ENCODE measurements at regions not wholly inside any gene's neighbourhood (a gene's known extent, or its start where the extent isn't known, plus 50 kb on each side); places are given as distances from the start of the nearest gene placed in this dataset.

DNA sequence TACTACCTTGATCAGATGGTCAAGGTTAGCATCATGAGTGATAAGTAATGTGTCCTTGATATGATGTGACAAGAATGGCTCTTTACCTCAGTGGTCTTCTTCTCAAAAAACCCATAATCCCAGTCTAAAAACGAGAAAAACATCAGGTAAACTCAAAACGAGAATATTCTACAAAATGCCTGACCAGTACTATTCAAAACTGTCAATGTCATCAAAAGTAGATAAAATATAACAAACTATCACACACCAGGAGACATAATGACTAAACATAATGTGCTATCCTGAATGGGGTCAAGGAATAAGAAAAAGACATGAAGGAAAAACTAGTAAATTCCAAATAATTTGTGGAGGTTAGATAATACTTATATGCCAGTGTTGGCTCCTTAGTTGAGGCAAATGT is 85.2 kb upstream of the PDHA2 start:
- no peaks in the 10 kb centered on the region for H3F3A ChIP-seq (ENCODE audit: insufficient read depth, low read length, poor library complexity, severe bottlenecking)
- H3K27ac ChIP-seq (ENCODE audit: low read length) = no peak overlapping the region
- no peaks in the 10 kb centered on the region for H3K79me2 ChIP-seq (replicated peaks; ENCODE audit: insufficient read depth, low read length)
- no peak for TF ChIP-seq EZH2 (IDR thresholded peaks at IDR 0.05; ENCODE audit: borderline replicate concordance, insufficient read depth, low read length, poor library complexity, severe bottlenecking)
- TF ChIP-seq SMC3 (conservative IDR thresholded peaks at IDR 0.05; ENCODE audit: poor library complexity) = no peak
- TF ChIP-seq RAD21 (conservative IDR thresholded peaks at IDR 0.05) = no peak
- TF ChIP-seq, protein P1, sequence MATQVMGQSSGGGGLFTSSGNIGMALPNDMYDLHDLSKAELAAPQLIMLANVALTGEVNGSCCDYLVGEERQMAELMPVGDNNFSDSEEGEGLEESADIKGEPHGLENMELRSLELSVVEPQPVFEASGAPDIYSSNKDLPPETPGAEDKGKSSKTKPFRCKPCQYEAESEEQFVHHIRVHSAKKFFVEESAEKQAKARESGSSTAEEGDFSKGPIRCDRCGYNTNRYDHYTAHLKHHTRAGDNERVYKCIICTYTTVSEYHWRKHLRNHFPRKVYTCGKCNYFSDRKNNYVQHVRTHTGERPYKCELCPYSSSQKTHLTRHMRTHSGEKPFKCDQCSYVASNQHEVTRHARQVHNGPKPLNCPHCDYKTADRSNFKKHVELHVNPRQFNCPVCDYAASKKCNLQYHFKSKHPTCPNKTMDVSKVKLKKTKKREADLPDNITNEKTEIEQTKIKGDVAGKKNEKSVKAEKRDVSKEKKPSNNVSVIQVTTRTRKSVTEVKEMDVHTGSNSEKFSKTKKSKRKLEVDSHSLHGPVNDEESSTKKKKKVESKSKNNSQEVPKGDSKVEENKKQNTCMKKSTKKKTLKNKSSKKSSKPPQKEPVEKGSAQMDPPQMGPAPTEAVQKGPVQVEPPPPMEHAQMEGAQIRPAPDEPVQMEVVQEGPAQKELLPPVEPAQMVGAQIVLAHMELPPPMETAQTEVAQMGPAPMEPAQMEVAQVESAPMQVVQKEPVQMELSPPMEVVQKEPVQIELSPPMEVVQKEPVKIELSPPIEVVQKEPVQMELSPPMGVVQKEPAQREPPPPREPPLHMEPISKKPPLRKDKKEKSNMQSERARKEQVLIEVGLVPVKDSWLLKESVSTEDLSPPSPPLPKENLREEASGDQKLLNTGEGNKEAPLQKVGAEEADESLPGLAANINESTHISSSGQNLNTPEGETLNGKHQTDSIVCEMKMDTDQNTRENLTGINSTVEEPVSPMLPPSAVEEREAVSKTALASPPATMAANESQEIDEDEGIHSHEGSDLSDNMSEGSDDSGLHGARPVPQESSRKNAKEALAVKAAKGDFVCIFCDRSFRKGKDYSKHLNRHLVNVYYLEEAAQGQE (IDR thresholded peaks at IDR 0.05; ENCODE audit: borderline replicate concordance) = no peak
- TF ChIP-seq EP300 (conservative IDR thresholded peaks at IDR 0.05; ENCODE audit: poor library complexity, severe bottlenecking) = no peak
- TF ChIP-seq TAF1 (IDR thresholded peaks at IDR 0.05; ENCODE audit: low read depth) = no peak
- no peak for TF ChIP-seq MXI1 (conservative IDR thresholded peaks at IDR 0.05; ENCODE audit: poor library complexity, severe bottlenecking)
- TF ChIP-seq, protein P2, sequence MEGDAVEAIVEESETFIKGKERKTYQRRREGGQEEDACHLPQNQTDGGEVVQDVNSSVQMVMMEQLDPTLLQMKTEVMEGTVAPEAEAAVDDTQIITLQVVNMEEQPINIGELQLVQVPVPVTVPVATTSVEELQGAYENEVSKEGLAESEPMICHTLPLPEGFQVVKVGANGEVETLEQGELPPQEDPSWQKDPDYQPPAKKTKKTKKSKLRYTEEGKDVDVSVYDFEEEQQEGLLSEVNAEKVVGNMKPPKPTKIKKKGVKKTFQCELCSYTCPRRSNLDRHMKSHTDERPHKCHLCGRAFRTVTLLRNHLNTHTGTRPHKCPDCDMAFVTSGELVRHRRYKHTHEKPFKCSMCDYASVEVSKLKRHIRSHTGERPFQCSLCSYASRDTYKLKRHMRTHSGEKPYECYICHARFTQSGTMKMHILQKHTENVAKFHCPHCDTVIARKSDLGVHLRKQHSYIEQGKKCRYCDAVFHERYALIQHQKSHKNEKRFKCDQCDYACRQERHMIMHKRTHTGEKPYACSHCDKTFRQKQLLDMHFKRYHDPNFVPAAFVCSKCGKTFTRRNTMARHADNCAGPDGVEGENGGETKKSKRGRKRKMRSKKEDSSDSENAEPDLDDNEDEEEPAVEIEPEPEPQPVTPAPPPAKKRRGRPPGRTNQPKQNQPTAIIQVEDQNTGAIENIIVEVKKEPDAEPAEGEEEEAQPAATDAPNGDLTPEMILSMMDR (IDR thresholded peaks at IDR 0.05; ENCODE audit: poor library complexity, severe bottlenecking) = no peak
- no peak for TF ChIP-seq POLR2AphosphoS5 (IDR thresholded peaks at IDR 0.05)
- no peaks in the 10 kb centered on the region for H3K9me2 ChIP-seq (ENCODE audit: insufficient read depth, low read length)
- no peak overlapping the region for H3K4me2 ChIP-seq (ENCODE audit: low read length)
- no peak overlapping the region for H2AFZ ChIP-seq (ENCODE audit: low read depth, low read length)
- H3K27me3 ChIP-seq (ENCODE audit: insufficient read depth, low read depth, low read length) = no peaks in the 10 kb centered on the region
- no peaks in the 10 kb centered on the region for H3K36me3 ChIP-seq (ENCODE audit: insufficient read depth, low read length)
- no peak overlapping the region for H3K4me3 ChIP-seq (ENCODE audit: low read length)
- no peaks in the 10 kb centered on the region for H3K9me3 ChIP-seq (ENCODE audit: low read length)
- H3K9ac ChIP-seq (ENCODE audit: low read length) = no peak overlapping the region
- no peaks in the 10 kb centered on the region for H4K20me1 ChIP-seq (ENCODE audit: insufficient read depth)

DNA sequence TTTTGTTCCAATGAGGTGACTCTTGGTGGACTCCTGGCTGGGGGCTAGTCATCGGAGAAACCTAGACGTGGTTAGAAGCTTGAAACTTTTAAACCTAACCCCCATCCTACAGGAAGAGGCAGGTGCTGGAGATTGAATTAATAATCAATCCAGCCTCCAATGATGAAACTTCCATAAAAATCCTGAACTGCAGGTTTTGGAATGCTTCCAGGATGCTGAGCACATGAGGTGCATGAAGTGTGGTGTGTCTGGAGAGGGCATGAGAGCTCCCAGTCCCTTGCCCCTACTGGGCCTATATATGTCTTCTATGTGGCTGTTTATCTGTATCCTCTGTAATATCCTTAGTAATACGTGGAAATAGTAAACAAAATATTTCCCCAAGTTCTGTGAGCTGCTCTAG is 90.7 kb upstream of the PDHA2 start:
- no peak overlapping the region for H2AFZ ChIP-seq (ENCODE audit: low read depth, low read length)
- H3K27me3 ChIP-seq (ENCODE audit: insufficient read depth, low read depth, low read length) = no peaks in the 10 kb centered on the region
- H3K9me3 ChIP-seq (ENCODE audit: low read length) = no peaks in the 10 kb centered on the region
- no peaks in the 10 kb centered on the region for H3K36me3 ChIP-seq (ENCODE audit: insufficient read depth, low read length)
- H3K9ac ChIP-seq (ENCODE audit: low read length) = no peak overlapping the region
- H3F3A ChIP-seq (ENCODE audit: insufficient read depth, low read length, poor library complexity, severe bottlenecking) = no peaks in the 10 kb centered on the region
- H3K9me2 ChIP-seq (ENCODE audit: insufficient read depth, low read length) = no peaks in the 10 kb centered on the region
- H3K4me3 ChIP-seq (ENCODE audit: low read length) = no peak overlapping the region
- H3K79me2 ChIP-seq (replicated peaks; ENCODE audit: insufficient read depth, low read length) = no peaks in the 10 kb centered on the region
- TF ChIP-seq RAD21 (conservative IDR thresholded peaks at IDR 0.05) = no peak
- TF ChIP-seq TAF1 (IDR thresholded peaks at IDR 0.05; ENCODE audit: low read depth) = no peak
- TF ChIP-seq POLR2AphosphoS5 (IDR thresholded peaks at IDR 0.05) = no peak
- no peak for TF ChIP-seq SMC3 (conservative IDR thresholded peaks at IDR 0.05; ENCODE audit: poor library complexity)
- TF ChIP-seq, protein P1 (IDR thresholded peaks at IDR 0.05; ENCODE audit: borderline replicate concordance) = no peak
- TF ChIP-seq, protein P2 (IDR thresholded peaks at IDR 0.05; ENCODE audit: poor library complexity, severe bottlenecking) = no peak
- no peak for TF ChIP-seq EZH2 (IDR thresholded peaks at IDR 0.05; ENCODE audit: borderline replicate concordance, insufficient read depth, low read length, poor library complexity, severe bottlenecking)
- TF ChIP-seq MXI1 (conservative IDR thresholded peaks at IDR 0.05; ENCODE audit: poor library complexity, severe bottlenecking) = no peak
- no peak for TF ChIP-seq EP300 (conservative IDR thresholded peaks at IDR 0.05; ENCODE audit: poor library complexity, severe bottlenecking)
- H3K4me2 ChIP-seq (ENCODE audit: low read length) = no peak overlapping the region
- no peaks in the 10 kb centered on the region for H4K20me1 ChIP-seq (ENCODE audit: insufficient read depth)
- no peak overlapping the region for H3K27ac ChIP-seq (ENCODE audit: low read length)

Data from neural cell (in vitro differentiated cells).